ENCODE measurements at regions not wholly inside any gene's neighbourhood (a gene's known extent, or its start where the extent isn't known, plus 50 kb on each side); places are given as distances from the start of the nearest gene placed in this dataset.
A peak's percentile ranks its signal among the peaks of the same experiment; 100 is the strongest.

DNA sequence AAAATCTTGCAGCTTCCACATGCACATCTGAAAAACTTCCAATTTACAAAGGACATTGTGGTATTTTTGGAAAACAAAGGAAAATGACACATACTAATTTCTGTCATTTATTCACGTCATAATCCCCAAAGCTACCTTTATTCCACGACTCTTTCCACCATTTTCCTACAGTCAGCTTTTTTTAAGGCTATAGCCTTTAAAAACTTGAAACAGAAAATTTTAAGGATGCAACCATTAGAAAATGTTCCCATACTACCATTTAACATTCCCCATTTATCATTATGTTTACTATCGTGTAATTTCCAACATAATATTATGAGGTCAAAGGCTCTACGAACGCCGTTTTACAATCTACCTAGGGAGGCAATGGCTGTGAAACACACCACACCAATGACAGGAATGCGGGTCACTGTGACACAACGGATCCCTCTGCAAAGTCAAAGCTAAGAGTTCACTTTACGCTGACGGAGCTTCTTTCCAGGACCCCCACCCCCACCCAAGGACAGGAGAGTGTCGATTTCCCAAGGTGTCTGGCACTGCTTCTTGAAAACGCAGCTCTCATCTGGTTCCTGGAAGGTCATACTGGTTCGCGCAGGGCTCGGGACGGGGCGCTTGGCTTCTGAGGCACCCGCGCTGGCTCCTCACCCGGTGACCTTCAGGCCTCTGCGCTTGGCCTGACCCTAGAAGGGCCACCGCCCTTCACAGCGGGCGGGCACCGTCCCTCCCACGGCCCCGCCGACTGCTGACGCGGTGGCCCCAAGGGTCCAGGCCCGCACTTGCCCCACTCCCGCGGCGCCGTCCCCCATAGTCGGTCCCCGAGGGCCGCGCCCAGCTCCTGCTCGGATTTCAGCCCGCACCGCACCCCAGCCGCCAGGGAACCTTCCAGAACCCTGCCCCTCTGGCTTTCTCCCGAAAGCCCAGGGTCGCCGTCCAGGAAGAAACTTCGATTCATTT lies 50.5 kb upstream of the ATF3 start:
- Mint-ChIP-seq H3K9me3 (peaks cover 0 to 4% of the 10 kb centered on the region in 2 donors), H3K4me1 (peaks cover 13 to 37% of the 10 kb centered on the region in 2 donors), H3K36me3 (peaks cover 2 to 6% of the 10 kb centered on the region in 2 donors), H3K4me3 (peak overlapping the region; percentile 85 to 95), H3K27ac (peak overlapping the region; percentile 96), H3K27me3 (no peaks in the 10 kb centered on the region)
- DNase-seq: no peak
- ATAC-seq (replicated peaks): peak; percentile 66 to 67

DNA sequence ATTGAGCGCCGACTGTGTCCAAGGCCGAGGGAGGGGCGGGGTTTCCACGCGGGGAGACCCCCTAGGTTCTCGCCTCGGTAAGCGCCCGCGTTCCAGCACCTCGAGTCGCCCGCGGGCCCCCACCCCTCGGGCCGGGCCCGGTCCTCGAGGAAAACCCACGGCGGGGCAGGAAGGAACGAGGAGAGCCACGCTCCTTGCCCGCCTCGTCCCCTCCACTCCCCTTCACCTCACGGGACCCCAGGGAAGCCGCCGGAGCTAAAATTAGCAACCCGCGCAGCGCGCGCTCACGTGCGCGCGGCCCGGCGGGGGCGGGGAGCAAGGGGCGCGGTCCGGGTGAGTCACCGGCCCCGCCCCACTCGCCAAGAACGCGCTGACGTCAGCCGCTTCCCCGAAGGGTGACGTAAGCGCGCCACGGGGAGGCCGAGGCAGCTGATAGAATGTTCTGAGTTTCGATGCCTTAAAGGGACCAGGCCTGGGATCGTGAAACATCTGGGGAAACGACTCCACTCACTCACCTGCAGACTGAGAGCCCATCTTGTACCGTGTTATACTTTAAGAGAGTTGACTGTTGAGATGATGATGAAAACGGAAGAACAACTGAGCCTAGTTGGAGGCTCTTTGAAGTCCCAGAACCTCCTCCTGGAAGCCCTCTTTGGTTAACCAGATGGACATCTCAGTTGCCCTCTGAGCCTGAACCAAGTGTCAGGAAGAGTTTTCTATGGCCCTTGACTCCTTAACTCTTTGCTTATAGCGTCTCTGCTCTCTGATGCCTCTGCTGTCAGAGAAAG lies 49.7 kb upstream of the ATF3 start:
- H3K27ac Mint-ChIP-seq: peak overlapping the region; percentile 96
- H3K27me3 Mint-ChIP-seq: no peaks in the 10 kb centered on the region
- peak overlapping the region; percentile 85 to 95 for H3K4me3 Mint-ChIP-seq
- peak; percentile 93 to 95 for ATAC-seq (replicated peaks)
- DNase-seq: peak; percentile 82
- peaks cover 2 to 7% of the 10 kb centered on the region in 2 donors for H3K36me3 Mint-ChIP-seq
- peaks cover 13 to 37% of the 10 kb centered on the region in 2 donors for H3K4me1 Mint-ChIP-seq
- H3K9me3 Mint-ChIP-seq: peaks cover 0 to 7% of the 10 kb centered on the region in 2 donors

Measured in stimulated activated naive B cell treated with anti-CD40 and anti-IgM and Interleukin-4, amounts not matched to agents 10 μg/mL and 1 μg/mL and 100 μg/mL, for 72 hours (primary cell).